ENCODE measurements at regions not wholly inside any gene's neighbourhood (a gene's known extent, or its start where the extent isn't known, plus 50 kb on each side); places are given as distances from the start of the nearest gene placed in this dataset.
"Not testable (repeated sequence)": the region's sequence is repeated elsewhere in the genome, so short reads cannot be mapped to it uniquely, and the experiment has no call there.

DNA sequence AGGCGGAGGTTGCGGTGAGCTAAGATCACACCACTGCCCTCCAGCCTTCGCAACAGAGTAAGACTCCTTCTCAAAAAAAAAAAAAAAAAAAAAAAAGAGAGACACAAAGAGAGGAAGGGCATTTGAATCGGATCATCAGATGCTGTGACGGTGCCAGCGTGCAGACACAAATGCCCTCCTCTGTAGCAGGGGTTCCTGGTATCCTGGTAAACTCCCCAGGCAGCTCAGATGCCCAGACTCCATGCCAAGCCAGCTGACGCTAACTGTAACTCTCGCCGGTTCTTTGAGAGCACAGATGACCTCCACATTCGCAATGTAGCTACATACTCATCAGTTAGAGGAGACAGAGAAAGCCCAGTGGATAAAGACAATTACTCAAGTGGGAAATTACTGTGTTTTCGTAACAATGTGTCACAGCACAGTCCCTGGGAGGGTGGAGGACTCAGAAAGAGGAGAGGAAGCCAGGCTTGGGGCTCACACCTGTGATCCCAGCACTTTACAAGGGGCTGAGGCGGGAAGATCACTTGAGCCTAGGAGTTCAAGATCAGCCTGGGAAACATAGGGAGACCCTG lies 153.1 kb downstream of the BRD1 start:
- no peak for DNase-seq

DNA sequence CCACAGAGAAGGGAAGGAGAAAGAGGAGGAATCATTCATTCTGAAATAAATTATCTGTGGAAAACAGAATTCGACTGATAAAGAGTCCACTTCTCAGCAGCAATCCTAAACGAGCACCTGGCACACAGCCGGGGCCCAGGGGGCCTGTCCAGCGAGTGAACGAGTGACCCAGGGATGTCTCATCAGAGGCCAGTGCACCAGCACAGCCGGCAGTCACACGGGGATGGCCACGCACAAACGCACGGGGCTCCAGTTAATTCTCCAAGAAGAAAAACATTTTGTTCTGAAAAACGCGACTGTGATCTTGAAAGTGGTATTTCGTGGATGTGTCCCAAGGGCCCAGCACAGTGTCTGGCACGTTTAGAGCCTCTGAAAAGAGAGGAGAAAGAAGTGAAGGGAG lies 154.6 kb downstream of the BRD1 start:
- no peak for DNase-seq

DNA sequence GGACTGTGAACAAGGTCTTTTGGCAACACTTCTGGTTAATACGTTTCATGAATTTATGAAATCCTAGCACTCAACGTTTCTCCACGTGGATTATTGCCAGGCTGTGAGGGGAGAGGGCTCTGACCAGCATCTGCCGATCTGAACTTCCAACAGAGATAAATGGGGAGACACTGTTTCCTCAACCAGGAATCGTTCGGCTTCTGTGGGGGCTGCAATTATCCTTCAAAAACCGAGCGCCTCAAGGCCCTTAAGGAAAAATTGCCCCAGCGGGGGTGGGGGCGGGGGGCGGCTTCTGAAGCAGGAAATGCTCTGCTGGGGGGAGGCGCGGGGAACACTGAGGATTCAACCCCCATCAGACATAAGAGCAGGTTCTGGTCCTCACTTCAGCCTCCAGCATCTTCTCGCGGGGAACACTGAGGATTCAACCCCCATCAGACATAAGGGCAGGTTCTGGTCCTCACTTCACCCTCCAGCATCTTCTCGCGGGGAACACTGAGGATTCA lies 155.6 kb downstream of the BRD1 start:
- DNase-seq, result no peak

DNA sequence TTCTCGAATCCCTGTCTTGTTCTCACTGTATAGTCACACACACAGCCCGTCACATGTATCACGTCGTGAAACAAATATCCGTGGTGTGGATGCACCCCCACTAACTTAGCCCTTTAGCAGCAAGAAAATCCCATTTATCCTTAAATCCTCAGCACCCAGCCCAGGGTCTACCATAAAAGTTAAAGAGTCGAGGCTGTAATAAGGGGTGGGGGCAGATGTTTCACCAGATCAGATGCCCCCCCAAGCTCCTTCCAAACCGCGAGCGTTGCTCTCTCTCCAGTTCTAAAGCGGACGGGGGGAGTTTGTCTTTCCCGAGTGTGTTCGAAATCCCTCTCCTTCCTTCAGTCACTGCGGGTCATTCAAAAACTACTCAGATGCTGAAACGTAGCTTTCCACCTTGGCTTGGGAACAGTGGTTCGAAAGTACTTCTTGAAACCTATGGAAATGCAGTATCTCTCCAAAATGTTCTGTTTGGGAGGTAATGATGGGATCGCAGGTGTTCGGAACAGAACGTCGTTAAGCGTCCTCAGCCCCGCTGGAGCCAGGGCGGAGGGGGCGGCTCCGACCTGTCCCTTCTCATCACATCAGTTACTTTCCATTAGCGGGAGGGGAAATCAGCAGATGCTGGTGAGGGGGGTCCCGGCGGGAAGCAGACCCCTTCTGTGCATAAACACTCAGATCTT lies 156.2 kb downstream of the BRD1 start:
- no peak for DNase-seq

DNA sequence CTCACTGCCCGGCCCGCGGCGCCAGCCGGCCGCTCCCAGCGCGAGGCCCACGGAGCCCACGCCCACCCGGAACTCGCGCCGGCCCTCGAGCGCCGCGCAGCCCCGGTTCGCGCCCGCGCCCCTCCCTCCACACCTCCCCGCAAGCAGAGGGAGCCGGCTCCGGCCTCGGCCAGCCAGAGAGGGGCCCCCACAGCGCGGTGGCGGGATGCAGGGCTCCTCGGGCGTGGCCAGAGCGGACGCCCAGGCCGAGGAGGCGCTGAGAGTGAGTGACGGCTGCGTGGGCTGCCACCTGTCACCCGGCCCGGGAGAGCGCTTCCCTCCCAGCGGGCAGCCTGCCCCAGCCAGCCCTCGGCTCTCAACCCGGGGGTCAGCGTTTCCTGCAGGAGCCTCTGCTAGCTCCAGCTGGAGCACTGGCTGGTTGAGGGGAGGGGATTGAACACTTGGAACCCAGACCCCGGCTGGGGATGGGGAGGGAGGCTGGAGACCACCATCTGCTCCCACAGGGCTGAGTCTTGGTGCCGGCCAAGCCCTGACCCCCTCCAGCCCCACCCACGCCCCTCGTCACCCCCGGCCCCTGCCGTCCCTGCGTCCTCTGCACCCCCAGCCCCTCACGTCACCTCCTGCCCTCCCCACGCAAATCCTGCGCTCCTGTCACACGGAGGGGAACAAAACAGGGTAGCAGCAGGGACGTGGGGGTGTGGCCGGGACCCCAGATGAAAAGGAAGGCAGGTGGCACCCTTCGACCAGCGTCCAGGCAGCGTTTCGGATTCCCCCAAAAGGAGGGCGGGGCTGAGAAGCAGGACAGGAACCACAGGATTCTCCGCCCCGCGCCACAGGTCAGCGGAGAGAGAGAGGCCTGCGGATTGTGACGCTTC lies 157.0 kb downstream of the BRD1 start:
- DNase-seq, result no peak

DNA sequence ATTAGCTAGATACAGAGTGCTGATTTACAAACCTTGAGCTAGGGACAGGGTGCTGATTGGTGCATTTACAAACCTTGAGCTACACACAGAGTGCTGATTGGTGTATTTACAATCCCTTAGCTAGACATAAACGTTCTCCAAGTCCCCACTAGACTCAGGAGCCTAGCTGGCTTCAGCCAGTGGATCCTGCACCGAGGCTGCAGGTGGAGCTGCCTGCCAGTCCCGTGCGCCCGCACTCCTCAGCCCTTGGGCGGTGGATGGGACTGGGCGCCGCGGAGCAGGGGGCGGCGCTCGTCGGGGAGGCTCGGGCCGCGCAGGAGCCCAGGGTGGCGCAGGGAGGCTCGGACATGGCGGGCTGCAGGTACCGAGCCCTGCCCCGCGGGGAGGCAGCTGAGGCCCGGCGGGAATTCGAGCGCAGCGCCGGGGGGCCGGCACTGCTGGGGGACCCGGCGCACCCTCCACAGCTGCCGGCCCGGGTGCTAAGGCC lies 157.7 kb downstream of the BRD1 start:
- not testable (repeated sequence) for DNase-seq

DNA sequence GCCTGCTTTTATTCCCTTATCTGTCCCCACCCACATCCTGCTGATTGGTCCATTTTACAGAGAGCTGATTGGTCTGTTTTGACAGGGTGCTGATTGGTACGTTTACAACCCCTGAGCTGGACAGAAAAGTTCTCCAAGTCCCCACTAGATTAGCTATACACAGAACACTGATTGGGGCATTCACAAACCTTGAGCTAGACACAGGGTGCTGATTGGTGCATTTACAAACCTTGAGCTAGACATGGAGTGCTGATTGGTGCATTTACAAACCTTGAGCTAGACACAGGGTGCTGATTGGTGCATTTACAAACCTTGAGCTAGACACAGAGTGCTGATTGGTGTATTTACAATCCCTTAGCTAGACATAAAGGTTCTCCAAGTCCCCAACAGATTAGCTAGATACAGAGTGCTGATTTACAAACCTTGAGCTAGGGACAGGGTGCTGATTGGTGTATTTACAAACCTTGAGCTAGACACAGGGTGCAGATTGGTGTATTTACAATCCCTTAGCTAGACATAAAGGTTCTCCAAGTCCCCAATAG lies 158.2 kb downstream of the BRD1 start:
- DNase-seq, result not testable (repeated sequence)

DNA sequence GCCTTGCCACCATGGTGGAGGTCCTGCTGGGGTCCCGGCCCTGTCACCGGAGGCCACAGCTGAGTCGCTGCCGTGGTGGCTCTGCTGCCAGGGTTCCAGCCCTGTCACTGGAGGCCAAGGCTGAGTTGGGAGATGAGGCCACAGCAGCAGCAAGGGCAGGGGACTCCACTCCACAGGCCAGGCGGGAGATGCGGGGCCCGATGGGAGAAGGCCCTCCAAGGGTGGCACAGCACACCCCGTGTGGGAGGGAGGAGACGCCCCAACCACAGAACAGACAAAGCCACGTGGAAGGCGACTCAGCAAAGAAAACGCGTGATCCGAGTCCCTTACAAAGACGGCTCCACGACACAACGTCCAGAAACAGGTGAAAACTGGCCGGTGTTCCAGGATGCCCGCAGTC lies 159.3 kb downstream of the BRD1 start:
- DNase-seq, result no peak

DNA sequence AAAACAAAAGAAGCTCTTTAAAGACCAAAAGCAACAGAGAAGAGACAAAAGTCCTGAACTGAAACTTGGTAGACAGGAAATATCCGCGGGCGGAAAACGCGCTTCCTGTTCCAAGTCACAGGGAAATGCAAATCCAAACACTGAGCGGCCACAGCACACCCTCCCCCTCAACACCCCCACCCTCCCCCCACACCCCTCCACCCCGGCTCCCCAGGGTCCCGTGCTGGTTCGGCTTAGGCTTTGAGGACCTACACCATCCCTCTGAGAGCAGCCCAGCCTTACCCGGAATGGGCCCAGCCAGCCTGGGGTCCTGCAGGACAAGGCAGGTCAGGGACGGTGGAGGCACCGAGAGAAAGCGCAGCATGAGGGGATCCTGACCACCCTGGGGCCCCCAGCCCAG lies 160.4 kb downstream of the BRD1 start:
- DNase-seq, result no peak

DNA sequence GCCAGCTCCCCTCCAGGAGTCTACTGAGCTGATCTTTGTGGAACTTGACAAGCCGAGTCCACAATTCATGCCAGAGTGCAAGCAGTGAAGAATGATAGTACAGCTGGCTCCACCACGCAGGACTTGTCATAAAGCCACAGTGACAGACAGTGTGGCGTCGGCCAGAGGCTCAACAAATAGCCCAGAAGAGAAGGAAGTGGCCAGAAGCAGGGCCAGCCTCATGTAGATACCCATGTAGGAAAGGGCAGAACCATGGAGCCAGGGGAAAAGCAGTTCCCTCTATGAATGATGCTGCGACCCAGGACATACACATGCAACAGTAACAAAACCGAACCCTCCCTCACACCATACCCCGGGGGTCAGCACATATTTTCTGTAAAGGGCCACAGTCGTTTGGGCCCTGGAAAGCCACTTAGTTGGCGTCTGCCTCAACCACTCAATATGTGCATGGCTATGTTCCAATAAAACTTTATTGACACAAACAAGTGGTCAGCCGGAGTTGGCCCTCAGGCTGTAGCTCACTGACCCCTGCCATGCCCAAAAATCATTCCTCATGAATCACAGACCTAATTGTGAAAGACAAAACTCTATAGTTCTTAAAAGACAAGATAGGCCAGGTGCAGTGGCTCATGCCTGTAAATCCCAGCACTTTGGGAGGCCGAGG lies 161.4 kb downstream of the BRD1 start:
- DNase-seq, result no peak

DNA sequence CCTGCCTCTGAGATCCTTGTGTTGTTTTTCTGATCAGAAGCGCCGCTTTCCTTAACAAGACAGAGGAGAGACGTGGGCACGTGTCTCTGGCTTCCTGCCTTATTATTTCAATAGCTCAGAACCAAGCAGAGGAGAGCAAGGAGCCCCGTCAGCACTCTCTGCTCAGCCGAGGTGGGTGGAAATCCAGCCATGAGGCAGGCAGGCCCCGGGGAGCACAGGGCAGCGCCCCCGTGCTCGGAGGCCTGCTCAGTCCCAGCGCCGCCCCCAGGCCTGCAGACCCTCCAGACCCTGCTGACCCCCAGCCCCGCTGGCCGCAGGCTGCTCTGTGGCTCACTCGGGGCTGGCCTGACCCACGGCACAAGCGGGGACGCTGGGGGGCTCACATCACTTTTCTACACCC lies 162.8 kb downstream of the BRD1 start:
- no peak for DNase-seq

DNA sequence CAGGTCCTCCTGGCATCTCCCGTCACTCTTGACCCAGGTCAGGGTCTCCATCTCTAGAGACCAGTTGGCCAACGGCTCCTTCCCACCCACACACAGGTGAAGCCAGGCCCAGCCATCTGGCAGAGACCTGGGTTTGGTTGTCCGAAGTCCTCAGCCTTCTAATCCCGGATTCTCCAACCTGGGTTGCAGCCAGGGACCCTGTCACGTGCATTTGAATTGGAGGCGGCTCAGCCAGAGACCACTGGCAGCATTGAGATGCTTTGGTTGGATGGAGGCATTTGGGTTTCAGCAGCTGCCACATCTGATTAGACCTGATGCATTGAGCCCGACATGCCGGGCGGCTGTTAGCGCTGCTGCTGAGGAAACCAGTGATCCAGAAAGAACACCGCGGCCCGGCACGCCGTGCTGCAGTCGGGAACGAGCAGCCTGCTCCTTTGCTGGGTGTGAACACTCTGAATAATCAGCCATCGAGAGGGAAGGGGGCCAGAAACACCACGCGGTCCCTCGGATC lies 163.2 kb downstream of the BRD1 start:
- no peak for DNase-seq

DNA sequence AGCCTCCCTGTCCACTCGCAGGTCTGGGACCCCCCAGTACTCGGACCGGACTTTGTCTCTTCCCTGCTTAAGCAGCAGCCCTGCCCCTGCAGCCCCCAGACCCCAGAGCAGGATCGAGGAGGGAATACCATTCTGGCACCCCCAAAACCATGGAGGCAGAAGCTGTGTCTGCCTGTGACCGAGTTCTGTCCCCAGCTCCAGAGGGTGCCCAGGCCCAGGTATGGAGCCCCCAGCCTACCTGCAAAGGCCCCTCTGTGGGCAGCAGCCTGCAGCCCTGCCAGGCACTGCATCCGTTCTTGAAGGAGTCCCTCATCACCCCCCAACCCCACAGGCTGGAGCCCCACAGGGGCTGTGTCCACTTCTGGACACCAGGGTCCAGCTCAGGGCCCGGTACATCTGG lies 163.8 kb downstream of the BRD1 start:
- no peak for DNase-seq

DNA sequence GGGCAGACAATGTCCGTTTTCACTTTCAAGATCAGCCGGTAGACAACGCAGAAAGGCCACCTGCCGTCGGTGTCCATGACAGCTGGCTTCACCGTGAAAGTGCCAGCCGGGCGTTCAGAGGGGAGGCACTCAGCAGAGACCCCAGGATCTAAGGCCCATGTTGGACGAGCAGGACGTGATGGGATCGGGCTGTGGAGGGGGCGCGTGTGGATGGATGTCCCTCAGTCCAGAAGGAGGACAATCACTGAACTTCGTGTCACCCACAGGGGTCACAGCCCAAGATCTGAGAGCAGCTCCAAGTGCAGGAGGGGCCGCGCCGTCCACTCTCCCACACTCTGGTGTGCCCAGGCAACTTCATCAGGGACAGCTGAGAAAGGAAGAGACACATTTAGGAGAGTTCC lies 164.4 kb downstream of the BRD1 start:
- no peak for DNase-seq

DNA sequence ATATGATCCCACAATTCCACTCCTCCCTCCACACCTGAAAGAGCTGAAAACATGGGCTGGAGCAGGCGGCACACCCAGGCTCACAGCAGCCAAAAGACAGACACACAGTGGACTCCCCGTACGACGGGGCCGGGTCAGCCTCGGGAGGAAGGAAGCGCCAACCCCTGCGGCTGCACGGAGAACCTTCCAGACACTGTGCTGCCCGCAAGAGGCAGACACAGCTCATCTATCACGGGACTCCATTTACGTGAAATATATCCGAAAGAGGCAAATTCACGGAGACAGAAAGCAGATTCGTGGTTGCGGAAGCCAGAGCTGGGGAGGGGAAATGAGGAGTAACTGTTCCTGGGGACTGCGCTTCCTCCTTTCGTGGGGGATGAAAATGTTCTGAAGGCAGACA lies 165.0 kb downstream of the BRD1 start:
- DNase-seq, result no peak

DNA sequence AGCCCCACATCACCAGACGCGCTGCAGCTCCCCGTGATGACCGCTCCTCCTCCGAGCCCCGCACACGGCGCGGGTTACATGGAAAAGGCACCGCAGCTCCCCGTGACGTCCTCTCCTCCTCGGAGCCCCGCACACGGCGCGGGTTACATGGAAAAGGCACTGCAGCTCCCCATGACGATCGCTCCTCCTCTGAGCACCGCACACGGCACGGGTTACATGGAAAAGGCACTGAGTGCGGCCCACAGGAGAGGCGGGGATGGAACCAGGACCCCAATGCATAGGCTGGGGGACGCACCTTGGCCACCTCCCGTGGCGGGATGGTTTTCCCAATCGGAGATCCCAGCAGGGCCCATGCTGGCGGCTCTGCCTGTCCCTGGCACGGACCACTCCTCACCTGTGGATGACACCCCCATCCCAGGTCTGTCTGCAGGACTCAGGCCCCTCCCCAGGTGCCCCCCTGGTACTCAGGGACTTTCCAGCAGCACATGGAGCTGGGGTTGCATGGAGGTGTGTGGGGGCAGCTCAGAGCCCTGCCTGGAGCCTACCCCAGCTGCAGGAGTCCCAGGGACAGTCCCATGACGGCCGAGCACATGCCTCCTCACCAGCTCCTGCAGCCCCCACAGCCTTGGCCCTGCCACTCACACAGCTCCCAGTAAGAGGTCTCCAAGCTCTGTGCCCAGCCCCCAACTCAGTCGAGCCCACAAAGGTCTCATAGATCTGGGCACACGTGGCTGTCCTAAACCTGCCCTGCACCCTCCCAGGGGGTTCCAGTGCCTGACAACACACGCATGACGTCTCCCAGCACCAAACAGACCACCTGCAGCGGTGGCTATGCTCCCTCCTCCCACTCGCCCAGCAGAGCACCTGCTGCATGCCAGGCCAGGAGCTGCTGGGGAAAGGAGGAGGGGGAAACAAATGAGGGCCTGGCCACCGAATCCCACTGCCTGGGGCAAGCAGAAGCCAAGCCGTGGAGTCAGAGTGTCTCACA lies 166.6 kb downstream of the BRD1 start:
- DNase-seq, result no peak

DNA sequence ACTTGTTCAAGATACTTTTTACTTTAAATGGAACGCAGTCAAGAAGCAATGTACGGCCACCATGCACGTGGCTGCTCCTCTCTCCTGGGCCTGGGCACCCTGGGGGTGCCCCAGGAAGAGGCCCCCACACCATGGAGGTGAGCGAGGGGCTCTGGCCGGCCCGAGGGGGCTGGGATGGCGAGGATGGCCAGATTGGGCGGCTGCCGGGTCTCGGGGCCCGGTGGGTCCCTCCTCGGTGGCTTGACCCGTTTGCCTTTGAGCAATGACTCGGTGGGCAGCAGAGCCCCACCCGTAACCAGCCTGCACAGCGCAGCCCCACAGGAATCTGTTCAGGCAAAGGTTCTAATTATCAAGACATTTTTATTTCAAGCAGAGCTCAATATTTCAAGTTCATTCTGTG lies 167.4 kb downstream of the BRD1 start:
- DNase-seq, result no peak

DNA sequence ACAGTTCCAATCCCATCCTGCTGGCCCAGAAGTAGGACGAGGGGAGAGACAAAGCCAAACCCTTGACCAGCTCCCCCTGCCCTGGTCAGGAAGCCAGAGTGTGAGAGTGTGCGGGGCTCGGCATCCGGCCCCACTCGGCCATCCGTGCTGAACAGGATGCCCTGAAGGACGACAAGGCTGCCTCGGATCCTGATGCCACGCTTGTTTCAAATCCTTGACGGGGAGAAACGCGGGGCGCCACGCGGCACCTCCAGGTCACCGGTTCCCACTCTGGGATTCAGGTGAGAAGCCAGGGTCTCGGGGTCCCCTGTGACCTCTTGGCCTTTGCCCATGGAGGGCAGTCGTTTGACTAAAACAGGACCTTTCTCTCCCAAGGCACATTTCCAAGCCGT lies 167.8 kb downstream of the BRD1 start:
- DNase-seq, result no peak

DNA sequence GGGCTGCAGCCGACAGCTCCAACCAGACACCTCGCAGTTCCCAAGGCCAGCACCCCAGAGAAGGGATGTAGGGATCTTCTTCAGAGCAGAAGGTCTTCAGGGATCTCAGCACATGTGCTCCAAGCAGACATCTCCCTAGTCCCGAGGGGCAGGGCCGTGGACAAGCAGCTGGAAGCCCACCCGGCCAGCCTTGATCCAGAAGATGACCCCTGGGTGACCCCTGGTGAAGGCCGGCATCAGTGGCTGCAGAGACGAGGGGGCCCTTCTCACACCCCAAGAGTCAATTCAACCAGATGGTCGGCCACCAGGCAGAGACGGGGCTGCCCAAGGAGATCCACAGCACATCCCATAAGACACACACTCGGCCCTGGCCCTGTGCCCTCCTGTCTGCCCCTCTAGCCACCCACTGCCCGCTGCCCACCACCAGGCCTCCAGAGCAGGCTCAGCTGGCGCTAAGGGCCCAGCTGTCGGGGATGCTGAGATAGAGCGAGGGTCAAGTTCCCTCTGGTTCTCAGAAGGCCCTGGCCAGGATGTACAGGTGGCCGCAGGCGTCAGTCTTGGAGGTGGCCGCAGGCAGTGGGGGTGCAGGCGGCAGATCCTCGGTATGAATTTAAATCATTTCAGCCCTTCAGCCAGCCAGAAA lies 168.3 kb downstream of the BRD1 start:
- DNase-seq, result no peak

DNA sequence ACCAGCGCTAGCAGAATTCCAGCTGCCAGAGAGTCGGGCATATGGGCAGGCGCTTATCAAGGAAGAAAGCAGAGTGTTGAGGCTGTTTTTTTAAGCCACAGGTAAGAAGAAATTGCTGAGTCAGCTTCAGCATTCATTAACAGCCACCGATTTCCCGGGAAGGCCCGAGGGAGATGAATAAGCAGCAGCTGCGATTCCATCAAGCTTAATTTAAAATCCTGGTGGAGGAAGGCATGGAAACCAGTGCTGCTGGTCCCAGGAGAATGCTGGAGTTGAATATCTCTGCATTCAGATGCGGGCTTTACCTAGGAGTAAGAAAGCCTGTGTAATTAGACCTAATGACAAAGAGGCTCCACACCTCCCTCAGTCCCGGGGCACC lies 168.8 kb downstream of the BRD1 start:
- no peak for DNase-seq

DNA sequence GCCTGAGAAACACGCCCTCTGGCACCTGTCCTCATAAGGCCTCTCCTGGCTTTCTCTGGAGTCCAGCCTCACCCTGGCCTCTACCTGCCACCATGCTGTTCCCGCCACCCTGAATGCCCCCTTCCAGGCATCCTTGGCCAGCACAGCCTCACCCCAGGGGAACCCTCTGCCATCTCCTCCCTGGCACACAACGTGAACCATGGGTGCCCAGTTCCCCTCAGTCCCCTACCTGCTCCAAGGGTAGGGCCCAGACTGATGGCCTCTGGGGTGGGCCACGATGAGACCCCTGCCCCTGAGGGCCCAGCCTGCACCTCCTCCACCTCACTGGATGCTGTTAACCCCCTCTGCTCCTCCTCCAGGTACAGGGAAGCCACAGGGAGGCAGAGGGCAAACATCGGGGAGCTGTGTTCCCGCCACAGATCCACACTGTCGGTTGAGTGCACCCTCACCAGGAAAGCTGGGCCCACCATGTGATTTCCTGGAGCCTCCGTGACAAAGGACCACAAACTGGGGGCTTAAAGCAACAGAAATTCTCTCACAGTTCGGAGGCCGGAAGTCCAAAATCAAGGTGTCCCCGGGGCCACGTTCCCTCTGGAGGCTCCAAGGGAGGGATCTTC lies 169.6 kb downstream of the BRD1 start:
- no peak for DNase-seq
